ENCODE measurements at regions not wholly inside any gene's neighbourhood (a gene's known extent, or its start where the extent isn't known, plus 50 kb on each side); places are given as distances from the start of the nearest gene placed in this dataset.
A peak's percentile ranks its signal among the peaks of the same experiment; 100 is the strongest.

GRCh38 chr16:65679785-65680184 is 557.9 kb upstream of the CDH11 start:
- DNase-seq (ENCODE audit: low read depth), result no peak
- no peak for TF ChIP-seq CTCF (IDR thresholded peaks at IDR 0.05; ENCODE audit: low read depth, low read length, missing control alignments)
- in situ Hi-C loops (cut with HindIII; ENCODE audit: low sequenced_read_pairs), result no loop called here
- H3K4me3 ChIP-seq (ENCODE audit: low read depth, low read length), result no peak overlapping the region

- H3K4me3 ChIP-seq (ENCODE audit: low read depth, low read length), result no peak overlapping the region
- in situ Hi-C loops (cut with HindIII; ENCODE audit: low sequenced_read_pairs), result no loop called here
- no peak for TF ChIP-seq CTCF (IDR thresholded peaks at IDR 0.05; ENCODE audit: low read depth, low read length, missing control alignments)
- no peak for DNase-seq (ENCODE audit: low read depth)
Measured at GRCh38 chr16:65675161-65675560, 553.3 kb upstream of the CDH11 start.

- H3K4me3 ChIP-seq (ENCODE audit: low read depth, low read length), result no peak overlapping the region
- TF ChIP-seq CTCF (IDR thresholded peaks at IDR 0.05; ENCODE audit: low read depth, low read length, missing control alignments), result no peak
- peak; percentile 32 for DNase-seq (ENCODE audit: low read depth)
- in situ Hi-C loops (cut with HindIII; ENCODE audit: low sequenced_read_pairs), result no loop called here
Measured at GRCh38 chr16:65672960-65673359, 551.1 kb upstream of the CDH11 start.

- in situ Hi-C loops (cut with HindIII; ENCODE audit: low sequenced_read_pairs), result no loop called here
- H3K4me3 ChIP-seq (ENCODE audit: low read depth, low read length), result no peak overlapping the region
- TF ChIP-seq CTCF (IDR thresholded peaks at IDR 0.05; ENCODE audit: low read depth, low read length, missing control alignments), result no peak
- DNase-seq (ENCODE audit: low read depth), result no peak
Measured at GRCh38 chr16:65671071-65671470, 549.2 kb upstream of the CDH11 start.

- H3K4me3 ChIP-seq (ENCODE audit: low read depth, low read length), result no peak overlapping the region
- in situ Hi-C loops (cut with HindIII; ENCODE audit: low sequenced_read_pairs), result no loop called here
- no peak for DNase-seq (ENCODE audit: low read depth)
- no peak for TF ChIP-seq CTCF (IDR thresholded peaks at IDR 0.05; ENCODE audit: low read depth, low read length, missing control alignments)
Measured at GRCh38 chr16:65668064-65668595, 546.3 kb upstream of the CDH11 start.

GRCh38 chr16:65667011-65667578 is 545.2 kb upstream of the CDH11 start:
- H3K4me3 ChIP-seq (ENCODE audit: low read depth, low read length), result no peak overlapping the region
- in situ Hi-C loops (cut with HindIII; ENCODE audit: low sequenced_read_pairs), result no loop called here
- peak; percentile 33 for TF ChIP-seq CTCF (IDR thresholded peaks at IDR 0.05; ENCODE audit: low read depth, low read length, missing control alignments)
- peak; percentile 39 for DNase-seq (ENCODE audit: low read depth)

All from astrocyte of the cerebellum (primary cell).